Neural progenitor cell (in vitro differentiated cells): ENCODE measurements at regions not wholly inside any gene's neighbourhood (a gene's known extent, or its start where the extent isn't known, plus 50 kb on each side); places are given as distances from the start of the nearest gene placed in this dataset.

Source experiments
- DNase-seq: peaks from one replicate; pipeline ENCODE4 v3.0.0-alpha.2; 2016; ENCODE audit warnings: low spot score
- H2AFZ ChIP-seq: fragments of 200-600 bp; sonication (generic); replicated peaks from 2 replicates; pipeline ENCODE4 v1.6.1; 2016; ENCODE audit warnings: antibody characterized with exemption
- H3F3A ChIP-seq: fragments of 200-600 bp; sonication (generic); 2 replicates; pipeline ENCODE4 v1.6.1; 2016; ENCODE audit warnings: antibody characterized with exemption, low read depth
- H3K27ac ChIP-seq: fragments of 200-600 bp; sonication (generic); 2 replicates; pipeline ENCODE4 v1.5.1; 2016; ENCODE audit warnings: mild to moderate bottlenecking
- H3K27me3 ChIP-seq: fragments of 200-600 bp; sonication (generic); 2 replicates; pipeline ENCODE4 v1.6.1; 2016; ENCODE audit warnings: mild to moderate bottlenecking, moderate library complexity
- H3K36me3 ChIP-seq: fragments of 200-600 bp; sonication (generic); 2 replicates; pipeline ENCODE4 v1.5.1; 2016
- H3K4me1 ChIP-seq: fragments of 200-600 bp; sonication (generic); 2 replicates; pipeline ENCODE4 v1.6.1; 2016; ENCODE audit warnings: mixed run types
- H3K4me2 ChIP-seq: fragments of 200-600 bp; sonication (generic); 2 replicates; pipeline ENCODE4 v1.6.1; 2016
- H3K4me3 ChIP-seq: fragments of 200-600 bp; sonication (generic); 2 replicates; pipeline ENCODE4 v1.5.1; 2016
- H3K79me2 ChIP-seq: fragments of 200-600 bp; sonication (generic); 2 replicates; pipeline ENCODE4 v1.6.1; 2016; ENCODE audit warnings: low read depth
- H3K9ac ChIP-seq: fragments of 200-600 bp; sonication (generic); 2 replicates; pipeline ENCODE4 v1.6.1; 2016
- H3K9me3 ChIP-seq: fragments of 200-600 bp; sonication (generic); 2 replicates; pipeline ENCODE4 v1.5.1; 2016; ENCODE audit warnings: low read depth
- H4K20me1 ChIP-seq: fragments of 200-600 bp; sonication (generic); 2 replicates; pipeline ENCODE4 v1.6.1; 2016; ENCODE audit warnings: low read depth
- H3K27ac Mint-ChIP-seq: 3 replicates; pipeline ENCODE4 v1.8.0; 2021; ENCODE audit warnings: mixed read lengths
- H3K27me3 Mint-ChIP-seq: 2 replicates; pipeline ENCODE4 v1.8.0; 2022; ENCODE audit warnings: low read depth, mild to moderate bottlenecking, inconsistent platforms, moderate library complexity, mixed read lengths; ENCODE audit not compliant: insufficient read depth
- H3K36me3 Mint-ChIP-seq: 3 replicates; pipeline ENCODE4 v1.8.0; 2021; ENCODE audit warnings: mixed read lengths
- H3K4me1 Mint-ChIP-seq: 3 replicates; pipeline ENCODE4 v1.8.0; 2021; ENCODE audit warnings: mixed read lengths
- H3K4me3 Mint-ChIP-seq: 3 replicates; pipeline ENCODE4 v1.8.0; 2021; ENCODE audit warnings: mild to moderate bottlenecking, moderate library complexity, mixed read lengths
- H3K9me3 Mint-ChIP-seq: 3 replicates; pipeline ENCODE4 v1.8.0; 2020; ENCODE audit warnings: mixed read lengths
- CTCF ChIP-seq: fragments of 200-600 bp; sonication (generic); IDR thresholded peaks from 2 replicates; pipeline ENCODE4 v1.5.1; 2017; ENCODE audit warnings: antibody characterized with exemption, mild to moderate bottlenecking
- EZH2 ChIP-seq: fragments of 200-600 bp; sonication (generic); IDR thresholded peaks from 2 replicates; pipeline ENCODE4 v1.6.1; 2017; ENCODE audit warnings: antibody characterized with exemption, mild to moderate bottlenecking, moderate library complexity
- EZH2phosphoT487 ChIP-seq: fragments of 200-600 bp; sonication (generic); IDR thresholded peaks from 2 replicates; pipeline ENCODE4 v1.6.1; 2017; ENCODE audit warnings: antibody characterized with exemption

DNA sequence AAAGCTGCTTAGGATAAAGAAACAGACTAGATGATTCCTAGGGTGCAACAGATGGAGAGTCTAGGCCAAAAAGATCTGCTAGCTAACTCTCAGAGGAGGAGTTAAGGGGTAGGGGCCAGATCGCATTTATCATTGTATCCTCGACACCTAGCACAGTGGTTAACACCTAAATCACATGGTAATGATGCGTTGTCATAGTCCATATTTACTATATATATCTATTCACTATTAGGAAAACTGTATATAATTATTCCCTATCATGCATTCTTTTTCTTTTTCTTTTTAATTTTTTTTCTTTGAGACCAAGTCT, 92.8 kb upstream of the SLC44A1 start:
- H3K9me3 Mint-ChIP-seq = no peaks in the 10 kb centered on the region
- H3K36me3 Mint-ChIP-seq = no peaks in the 10 kb centered on the region
- Histone ChIP-seq H3K4me2 (no peak overlapping the region), H3K79me2 (no peaks in the 10 kb centered on the region), H2AFZ (no peak overlapping the region), H3K4me3 (no peak overlapping the region), H4K20me1 (no peaks in the 10 kb centered on the region), H3K36me3 (no peaks in the 10 kb centered on the region), H3F3A (no peaks in the 10 kb centered on the region), H3K27me3 (no peaks in the 10 kb centered on the region), H3K9ac (no peak overlapping the region), H3K9me3 (no peaks in the 10 kb centered on the region), H3K27ac (no peak overlapping the region), H3K4me1 (peaks cover 5% of the 10 kb centered on the region)
- no peak for DNase-seq
- no peak overlapping the region for H3K27ac Mint-ChIP-seq
- H3K4me3 Mint-ChIP-seq = no peak overlapping the region
- TF ChIP-seq EZH2phosphoT487 (no peak), EZH2 (no peak), CTCF (no peak)
- H3K4me1 Mint-ChIP-seq = peaks cover 34% of the 10 kb centered on the region
- H3K27me3 Mint-ChIP-seq = peaks cover 8% of the 10 kb centered on the region

- Histone ChIP-seq H3K9ac (no peak overlapping the region), H3F3A (no peaks in the 10 kb centered on the region), H3K27me3 (no peaks in the 10 kb centered on the region), H3K9me3 (no peaks in the 10 kb centered on the region), H3K4me3 (no peak overlapping the region), H3K36me3 (no peaks in the 10 kb centered on the region), H3K4me1 (peaks cover 5% of the 10 kb centered on the region), H3K4me2 (no peak overlapping the region), H3K79me2 (no peaks in the 10 kb centered on the region), H3K27ac (no peak overlapping the region), H4K20me1 (no peaks in the 10 kb centered on the region), H2AFZ (no peak overlapping the region)
- no peak overlapping the region for H3K4me3 Mint-ChIP-seq
- TF ChIP-seq EZH2 (no peak), CTCF (no peak), EZH2phosphoT487 (no peak)
- peaks cover 34% of the 10 kb centered on the region for H3K4me1 Mint-ChIP-seq
- no peaks in the 10 kb centered on the region for H3K36me3 Mint-ChIP-seq
- peaks cover 4% of the 10 kb centered on the region for H3K27me3 Mint-ChIP-seq
- H3K9me3 Mint-ChIP-seq = no peaks in the 10 kb centered on the region
- no peak for DNase-seq
- no peak overlapping the region for H3K27ac Mint-ChIP-seq
These were observed 89.7 kb upstream of the SLC44A1 start for GRCh38 chr9:105154723-105155191.

DNA sequence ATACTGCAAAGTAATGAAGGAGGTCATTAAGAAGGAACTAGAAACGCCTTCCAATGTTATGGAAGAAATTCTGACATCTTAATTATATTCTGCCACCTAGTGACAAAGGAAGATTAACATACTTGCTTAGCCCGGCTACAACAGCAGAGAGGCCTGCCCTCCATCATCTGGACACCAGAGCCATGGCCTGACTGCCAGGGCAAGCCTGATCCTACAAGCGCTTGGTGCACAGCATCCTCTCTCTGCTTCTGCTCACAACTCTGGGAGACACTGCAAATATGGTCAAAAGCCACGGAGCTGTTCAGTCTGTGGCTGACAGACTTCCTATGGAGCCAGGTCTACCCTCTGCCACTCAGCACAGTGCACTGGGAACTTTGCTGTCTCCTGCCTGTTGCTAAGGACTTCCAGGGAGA, 87.3 kb upstream of the SLC44A1 start:
- H3K9ac ChIP-seq = no peak overlapping the region
- H3F3A ChIP-seq = no peaks in the 10 kb centered on the region
- H3K4me3 ChIP-seq = no peak overlapping the region
- TF ChIP-seq CTCF (peak; percentile 56), EZH2 (no peak)
- H3K27me3 Mint-ChIP-seq = no peaks in the 10 kb centered on the region
- H3K36me3 Mint-ChIP-seq = no peaks in the 10 kb centered on the region
- H3K27ac ChIP-seq = no peak overlapping the region
- H3K36me3 ChIP-seq = no peaks in the 10 kb centered on the region
- no peaks in the 10 kb centered on the region for H3K4me1 ChIP-seq
- H3K9me3 ChIP-seq = no peaks in the 10 kb centered on the region
- DNase-seq = peak; percentile 66
- H3K9me3 Mint-ChIP-seq = no peaks in the 10 kb centered on the region
- H3K4me3 Mint-ChIP-seq = no peak overlapping the region
- no peaks in the 10 kb centered on the region for H3K27me3 ChIP-seq
- H2AFZ ChIP-seq = peak overlapping the region; percentile 68
- H4K20me1 ChIP-seq = no peaks in the 10 kb centered on the region
- peaks cover 12% of the 10 kb centered on the region for H3K4me1 Mint-ChIP-seq
- no peaks in the 10 kb centered on the region for H3K79me2 ChIP-seq
- H3K27ac Mint-ChIP-seq = peak overlapping the region; percentile 70
- H3K4me2 ChIP-seq = no peak overlapping the region

DNA sequence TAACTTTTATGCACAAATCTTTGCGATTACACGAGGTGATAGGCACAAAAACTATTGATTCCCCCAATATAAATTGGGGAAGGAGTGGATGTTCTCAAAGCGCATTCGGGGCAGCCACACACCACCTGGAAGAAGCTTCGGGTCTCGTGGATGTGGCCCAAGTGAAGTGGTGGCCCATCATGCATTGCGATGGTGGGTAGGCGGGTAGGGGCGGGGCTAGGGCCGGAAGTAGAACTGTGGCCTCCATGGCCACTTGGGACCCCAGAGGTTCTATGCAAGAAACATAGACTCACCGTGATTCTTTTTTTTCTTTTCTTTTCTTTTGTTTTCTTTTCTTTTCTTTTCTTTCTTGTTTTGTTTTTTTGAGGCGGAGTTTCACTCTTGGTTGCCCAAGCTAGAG, 86.4 kb upstream of the SLC44A1 start:
- Histone ChIP-seq H3K4me2 (no peak overlapping the region), H3K27me3 (no peaks in the 10 kb centered on the region), H3K9me3 (no peaks in the 10 kb centered on the region), H3K4me3 (no peak overlapping the region), H3K4me1 (no peaks in the 10 kb centered on the region), H3K36me3 (no peaks in the 10 kb centered on the region), H3K27ac (no peak overlapping the region), H2AFZ (no peak overlapping the region), H3K9ac (no peak overlapping the region), H4K20me1 (no peaks in the 10 kb centered on the region), H3K79me2 (no peaks in the 10 kb centered on the region), H3F3A (no peaks in the 10 kb centered on the region)
- Mint-ChIP-seq H3K4me3 (no peak overlapping the region), H3K36me3 (no peaks in the 10 kb centered on the region), H3K4me1 (peaks cover 10% of the 10 kb centered on the region), H3K9me3 (no peaks in the 10 kb centered on the region), H3K27ac (no peak overlapping the region), H3K27me3 (no peaks in the 10 kb centered on the region)
- no peak for DNase-seq
- TF ChIP-seq EZH2phosphoT487 = no peak
- no peak for TF ChIP-seq EZH2
- TF ChIP-seq CTCF = no peak
